ENCODE measurements at regions not wholly inside any gene's neighbourhood (a gene's known extent, or its start where the extent isn't known, plus 50 kb on each side); places are given as distances from the start of the nearest gene placed in this dataset.
A peak's percentile ranks its signal among the peaks of the same experiment; 100 is the strongest.

GRCh38 chr12:93157279-93157678 is 220.4 kb upstream of the NUDT4 start:
- no peak for DNase-seq

- DNase-seq, result no peak
Measured at GRCh38 chr12:93158065-93158843, 219.5 kb upstream of the NUDT4 start.

GRCh38 chr12:93163260-93164036 is 214.3 kb upstream of the NUDT4 start:
- DNase-seq, result no peak

- no peak for DNase-seq
Measured at GRCh38 chr12:93164103-93164880, 213.4 kb upstream of the NUDT4 start.

GRCh38 chr12:93165384-93165932 is 212.3 kb upstream of the NUDT4 start:
- no peak for DNase-seq

GRCh38 chr12:93166541-93167307 is 211.0 kb upstream of the NUDT4 start:
- DNase-seq, result no peak

GRCh38 chr12:93167331-93167730 is 210.4 kb upstream of the NUDT4 start:
- no peak for DNase-seq

GRCh38 chr12:93167841-93168492 is 209.8 kb upstream of the NUDT4 start:
- peak in 1 of 2 donors; percentile 2 for DNase-seq

- no peak for DNase-seq
Measured at GRCh38 chr12:93168751-93169150, 209.0 kb upstream of the NUDT4 start.

GRCh38 chr12:93169536-93169935 is 208.2 kb upstream of the NUDT4 start:
- DNase-seq, result no peak

- no peak for DNase-seq
Measured at GRCh38 chr12:93170928-93171327, 206.8 kb upstream of the NUDT4 start.

- no peak for DNase-seq
Measured at GRCh38 chr12:93173178-93173957, 204.4 kb upstream of the NUDT4 start.

- DNase-seq, result no peak
Measured at GRCh38 chr12:93174048-93174447, 203.7 kb upstream of the NUDT4 start.

- no peak for DNase-seq
Measured at GRCh38 chr12:93174473-93174872, 203.3 kb upstream of the NUDT4 start.

- no peak for DNase-seq
Measured at GRCh38 chr12:93176165-93176564, 201.6 kb upstream of the NUDT4 start.

- no peak for DNase-seq
Measured at GRCh38 chr12:93176610-93177126, 201.1 kb upstream of the NUDT4 start.

- no peak for DNase-seq
Measured at GRCh38 chr12:93177208-93178153, 200.2 kb upstream of the NUDT4 start.

- no peak for DNase-seq
Measured at GRCh38 chr12:93178154-93178878, 199.4 kb upstream of the NUDT4 start.

GRCh38 chr12:93179792-93180191 is 197.9 kb upstream of the NUDT4 start:
- DNase-seq, result no peak
